Smooth muscle cell (in vitro differentiated cells): ENCODE measurements at regions not wholly inside any gene's neighbourhood (a gene's known extent, or its start where the extent isn't known, plus 50 kb on each side); places are given as distances from the start of the nearest gene placed in this dataset.

Source experiments
- DNase-seq: peaks from one replicate; lab custom pipeline; 2025; ENCODE audit not compliant: unreplicated experiment; lab: John Stamatoyannopoulos, UW
- H2AFZ ChIP-seq: fragments of 200-600 bp; sonication (generic); 2 replicates; pipeline ENCODE4 v1.6.0; 2016; ENCODE audit warnings: antibody characterized with exemption, low read depth, mild to moderate bottlenecking
- H3F3A ChIP-seq: fragments of 200-600 bp; sonication (generic); 2 replicates; pipeline ENCODE4 v1.6.0; 2017; ENCODE audit warnings: antibody characterized with exemption, low read depth
- H3K27ac ChIP-seq: fragments of 200-600 bp; sonication (generic); 2 replicates; pipeline ENCODE4 v1.5.1; 2016; ENCODE audit warnings: low read depth, mild to moderate bottlenecking
- H3K27me3 ChIP-seq: fragments of 200-600 bp; sonication (generic); 2 replicates; pipeline ENCODE4 v1.6.1; 2016; ENCODE audit warnings: low read depth, mild to moderate bottlenecking
- H3K36me3 ChIP-seq: fragments of 200-600 bp; sonication (generic); 2 replicates; pipeline ENCODE4 v1.5.1; 2016; ENCODE audit warnings: low read depth
- H3K4me1 ChIP-seq: fragments of 200-600 bp; sonication (generic); 2 replicates; pipeline ENCODE4 v1.5.1; 2016; ENCODE audit warnings: low read depth
- H3K4me2 ChIP-seq: fragments of 200-600 bp; sonication (generic); 2 replicates; pipeline ENCODE4 v1.6.0; 2016; ENCODE audit warnings: mild to moderate bottlenecking
- H3K4me3 ChIP-seq: fragments of 200-600 bp; sonication (generic); 2 replicates; pipeline ENCODE4 v1.5.1; 2016; ENCODE audit warnings: mild to moderate bottlenecking
- H3K79me2 ChIP-seq: fragments of 200-600 bp; sonication (generic); 2 replicates; pipeline ENCODE4 v1.6.0; 2016; ENCODE audit warnings: low read depth, mild to moderate bottlenecking
- H3K9ac ChIP-seq: fragments of 200-600 bp; sonication (generic); 2 replicates; pipeline ENCODE4 v1.6.0; 2016; ENCODE audit warnings: low read depth
- H3K9me3 ChIP-seq: fragments of 200-600 bp; sonication (generic); replicated peaks from 2 replicates; pipeline ENCODE4 v1.5.1; 2016; ENCODE audit warnings: low read depth
- H4K20me1 ChIP-seq: fragments of 200-600 bp; sonication (generic); 2 replicates; pipeline ENCODE4 v1.6.0; 2016; ENCODE audit warnings: low read depth
- CTCF ChIP-seq: fragments of 200-600 bp; sonication (generic); IDR thresholded peaks from 2 replicates; pipeline ENCODE4 v1.5.1; 2017; ENCODE audit warnings: borderline replicate concordance, mild to moderate bottlenecking, antibody characterized with exemption; ENCODE audit not compliant: insufficient read depth, poor library complexity, severe bottlenecking
- WGBS: methylation state at CpG from one replicate; pipeline ENCODE4 v1.1.7; 2016; ENCODE audit warnings: low lambda C conversion rate; 5-methylcytosine and 5-hydroxymethylcytosine counted together

- Histone ChIP-seq H3F3A (no peaks in the 10 kb centered on the region), H3K79me2 (no peaks in the 10 kb centered on the region), H3K4me3 (no peak overlapping the region), H3K36me3 (no peaks in the 10 kb centered on the region), H3K9me3 (no peaks in the 10 kb centered on the region), H4K20me1 (no peaks in the 10 kb centered on the region), H3K9ac (no peak overlapping the region), H3K27me3 (no peaks in the 10 kb centered on the region), H3K27ac (no peak overlapping the region), H3K4me1 (no peaks in the 10 kb centered on the region), H3K4me2 (no peak overlapping the region), H2AFZ (no peak overlapping the region)
- DNase-seq, result no peak
- WGBS, result 56% methylated on average over 2 of the region's 2 CpGs
- no peak for TF ChIP-seq CTCF
Measured at GRCh38 chr14:53779301-53779700, 177.3 kb downstream of the BMP4 start.

- no peaks in the 10 kb centered on the region for H3K36me3 ChIP-seq
Measured at GRCh38 chr14:53778263-53778662, 178.4 kb downstream of the BMP4 start.

GRCh38 chr14:53772936-53773335 lies 183.7 kb downstream of the BMP4 start:
- no peak overlapping the region for H3K4me3 ChIP-seq
- 92% methylated on average over 5 of the region's 5 CpGs for WGBS
- H3K4me2 ChIP-seq, result no peak overlapping the region

More at GRCh38 chr14:53778263-53778662, 178.4 kb downstream of the BMP4 start:
- no peak overlapping the region for H3K4me2 ChIP-seq
- H3K9ac ChIP-seq, result no peak overlapping the region
- no peak overlapping the region for H3K27ac ChIP-seq
- H3K4me1 ChIP-seq, result no peaks in the 10 kb centered on the region
- no peaks in the 10 kb centered on the region for H3K27me3 ChIP-seq
- TF ChIP-seq CTCF, result no peak
- no peaks in the 10 kb centered on the region for H3F3A ChIP-seq
- no peak for DNase-seq
- H3K79me2 ChIP-seq, result no peaks in the 10 kb centered on the region
- no peaks in the 10 kb centered on the region for H4K20me1 ChIP-seq
- no peak overlapping the region for H3K4me3 ChIP-seq
- H3K9me3 ChIP-seq, result no peaks in the 10 kb centered on the region
- no peak overlapping the region for H2AFZ ChIP-seq

More at GRCh38 chr14:53772936-53773335, 183.7 kb downstream of the BMP4 start:
- no peak overlapping the region for H3K27ac ChIP-seq
- H3K9ac ChIP-seq, result no peak overlapping the region
- no peak overlapping the region for H2AFZ ChIP-seq
- no peaks in the 10 kb centered on the region for H4K20me1 ChIP-seq
- H3F3A ChIP-seq, result no peaks in the 10 kb centered on the region
- H3K9me3 ChIP-seq, result no peaks in the 10 kb centered on the region
- H3K79me2 ChIP-seq, result no peaks in the 10 kb centered on the region
- H3K27me3 ChIP-seq, result no peaks in the 10 kb centered on the region
- TF ChIP-seq CTCF, result no peak
- DNase-seq, result no peak
- H3K36me3 ChIP-seq, result no peaks in the 10 kb centered on the region
- no peaks in the 10 kb centered on the region for H3K4me1 ChIP-seq
